Dermis microvascular lymphatic vessel endothelial cell (primary cell): ENCODE measurements at regions not wholly inside any gene's neighbourhood (a gene's known extent, or its start where the extent isn't known, plus 50 kb on each side); places are given as distances from the start of the nearest gene placed in this dataset.
"Not testable (repeated sequence)": the region's sequence is repeated elsewhere in the genome, so short reads cannot be mapped to it uniquely, and the experiment has no call there.

Source experiments
- DNase-seq, 2 donors: peaks; one replicate each; pipeline versions ENCODE4 v3.0.0 to v3.0.0-alpha.2; 2010; ENCODE audit warnings: low read depth in 2 of 2

- no peak for DNase-seq
Observed at GRCh38 chr3:182397164-182397563, 396.1 kb upstream of the ATP11B start.

DNA sequence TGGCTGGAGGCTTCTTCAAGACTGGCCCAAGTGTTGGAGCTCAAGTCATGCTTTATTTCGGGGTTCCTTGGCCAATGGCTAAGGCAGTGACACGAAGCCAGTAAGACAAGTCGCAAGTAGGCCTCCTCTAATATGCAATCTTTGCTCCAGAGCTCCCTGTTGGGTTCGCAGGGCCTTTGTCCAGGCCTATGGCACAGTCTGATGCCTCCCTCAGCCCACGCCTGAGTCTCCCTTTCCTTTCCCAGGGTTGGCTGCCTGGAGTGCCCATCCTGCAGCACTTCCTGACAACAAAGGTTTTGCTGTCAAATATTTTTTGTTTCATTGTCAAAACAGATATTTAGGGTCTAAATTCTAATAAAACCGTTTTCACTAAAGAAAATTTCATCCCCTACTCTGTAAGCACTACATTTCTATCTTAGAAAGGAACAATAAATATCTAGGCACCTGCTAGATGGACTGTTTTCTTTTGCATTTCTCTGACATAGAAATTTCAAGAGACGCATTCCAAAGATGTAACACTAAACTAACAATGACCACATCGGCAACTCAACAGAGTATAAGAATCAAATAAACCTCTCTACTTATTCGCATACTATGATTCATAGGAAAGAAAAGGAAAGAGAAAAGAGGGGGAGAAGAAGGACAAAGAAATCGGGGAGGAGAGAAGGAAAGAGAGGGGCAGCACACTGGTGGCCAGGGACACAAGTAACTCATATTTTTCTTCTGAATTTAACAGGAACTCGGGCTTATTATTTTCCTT is 393.1 kb upstream of the ATP11B start:
- no peak for DNase-seq

DNA sequence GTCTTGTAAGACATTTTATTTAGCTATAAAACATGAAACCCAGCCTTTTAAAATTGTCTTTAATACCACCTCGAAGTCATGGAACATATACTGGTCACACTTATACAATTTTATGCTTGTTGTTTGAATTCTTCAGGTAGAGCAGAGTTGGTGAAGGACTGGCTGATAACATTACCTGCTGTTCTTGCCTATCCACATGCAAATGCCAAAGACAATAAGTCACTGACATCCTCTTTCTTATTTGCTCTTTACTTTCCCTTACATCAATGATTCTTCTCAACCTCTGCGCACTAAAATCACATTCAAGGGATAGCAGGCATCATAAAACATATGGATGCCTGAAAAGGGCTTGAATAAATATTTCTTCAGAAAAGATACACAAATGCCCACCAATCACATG is 392.5 kb upstream of the ATP11B start:
- DNase-seq, result no peak

- DNase-seq, result no peak
Observed at GRCh38 chr3:182404031-182404430, 389.3 kb upstream of the ATP11B start.

- DNase-seq, result no peak
Observed at GRCh38 chr3:182405759-182406158, 387.5 kb upstream of the ATP11B start.

GRCh38 chr3:182406786-182407185 is 386.5 kb upstream of the ATP11B start:
- no peak for DNase-seq

GRCh38 chr3:182410051-182410450 is 383.3 kb upstream of the ATP11B start:
- DNase-seq, result no peak

DNA sequence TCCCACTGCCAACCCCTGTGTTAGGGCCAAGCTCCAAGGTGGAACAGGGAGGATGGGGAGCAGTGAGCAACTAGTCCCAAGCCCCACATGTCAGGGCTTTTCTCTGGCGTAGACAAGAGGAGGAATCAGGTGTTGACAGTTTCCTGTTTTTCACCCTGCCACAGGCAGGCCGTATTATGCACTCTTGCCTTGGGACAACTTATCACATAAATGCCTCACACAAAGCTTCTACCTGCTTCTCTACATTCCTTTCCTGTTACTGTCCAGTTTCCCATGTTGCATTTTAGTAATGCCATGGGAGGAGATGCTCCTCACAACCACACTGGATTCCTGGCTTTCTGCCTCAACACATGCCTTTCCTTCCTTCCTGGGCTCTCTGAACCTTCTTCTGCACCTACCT is 381.2 kb upstream of the ATP11B start:
- no peak for DNase-seq

DNA sequence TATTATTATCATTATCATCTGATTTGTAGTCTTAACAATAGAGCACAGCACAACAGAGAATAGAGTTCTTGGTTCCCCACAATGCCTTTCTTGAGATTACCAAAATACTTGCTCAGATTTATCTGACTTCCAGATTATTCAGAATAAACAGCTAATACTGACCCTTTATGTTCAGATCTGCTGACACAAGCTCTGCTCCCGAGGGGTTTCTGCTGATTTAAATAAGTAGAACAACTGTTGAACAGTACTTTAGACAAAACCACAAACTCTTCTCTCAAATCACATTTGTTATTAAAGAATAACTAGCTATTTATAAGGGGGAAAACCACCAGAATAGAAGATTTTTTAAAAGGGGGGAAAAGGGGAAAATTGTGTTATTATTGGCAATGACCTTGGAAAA is 380.2 kb upstream of the ATP11B start:
- DNase-seq, result no peak

- DNase-seq, result no peak
Observed at GRCh38 chr3:182413682-182414081, 379.6 kb upstream of the ATP11B start.

DNA sequence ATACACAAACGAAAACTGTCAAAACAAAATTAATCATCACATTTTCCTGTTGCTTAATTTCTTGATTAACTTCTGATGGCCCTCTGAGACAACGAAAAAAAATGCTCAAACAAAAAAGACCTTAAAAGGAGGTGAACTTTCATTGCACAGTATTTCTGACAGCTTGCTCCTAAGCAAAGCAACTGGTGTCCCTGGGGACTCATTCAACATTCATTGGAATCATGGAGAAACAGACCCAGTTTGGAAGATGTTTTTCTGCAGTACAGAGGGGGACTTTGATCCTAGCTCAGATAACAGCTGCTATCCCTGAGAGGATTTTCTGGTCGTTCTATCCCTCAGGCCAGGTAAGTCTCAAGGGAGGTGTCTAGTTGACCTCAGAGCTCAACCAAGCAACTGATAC is 378.7 kb upstream of the ATP11B start:
- DNase-seq, result no peak

DNA sequence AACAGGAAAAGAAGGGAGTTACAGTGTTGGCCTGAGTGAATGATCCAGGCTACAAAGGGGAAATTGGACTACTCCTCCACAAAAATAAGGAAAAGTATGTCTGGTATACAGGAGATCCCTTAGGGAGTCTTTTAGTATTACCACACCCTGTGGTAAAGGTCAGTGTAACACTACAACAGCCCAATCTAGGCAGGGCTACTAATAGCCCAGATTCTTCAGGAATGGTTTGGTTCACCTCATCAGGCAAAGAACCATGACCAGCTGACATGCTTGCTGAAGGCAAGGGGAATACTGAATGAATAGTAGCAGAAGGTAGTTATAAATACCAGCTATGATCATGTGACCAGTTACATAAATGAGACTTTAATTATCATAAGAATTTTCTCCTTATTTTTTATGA is 372.6 kb upstream of the ATP11B start:
- no peak for DNase-seq

- DNase-seq, result no peak
Observed at GRCh38 chr3:182424006-182424405, 369.3 kb upstream of the ATP11B start.

DNA sequence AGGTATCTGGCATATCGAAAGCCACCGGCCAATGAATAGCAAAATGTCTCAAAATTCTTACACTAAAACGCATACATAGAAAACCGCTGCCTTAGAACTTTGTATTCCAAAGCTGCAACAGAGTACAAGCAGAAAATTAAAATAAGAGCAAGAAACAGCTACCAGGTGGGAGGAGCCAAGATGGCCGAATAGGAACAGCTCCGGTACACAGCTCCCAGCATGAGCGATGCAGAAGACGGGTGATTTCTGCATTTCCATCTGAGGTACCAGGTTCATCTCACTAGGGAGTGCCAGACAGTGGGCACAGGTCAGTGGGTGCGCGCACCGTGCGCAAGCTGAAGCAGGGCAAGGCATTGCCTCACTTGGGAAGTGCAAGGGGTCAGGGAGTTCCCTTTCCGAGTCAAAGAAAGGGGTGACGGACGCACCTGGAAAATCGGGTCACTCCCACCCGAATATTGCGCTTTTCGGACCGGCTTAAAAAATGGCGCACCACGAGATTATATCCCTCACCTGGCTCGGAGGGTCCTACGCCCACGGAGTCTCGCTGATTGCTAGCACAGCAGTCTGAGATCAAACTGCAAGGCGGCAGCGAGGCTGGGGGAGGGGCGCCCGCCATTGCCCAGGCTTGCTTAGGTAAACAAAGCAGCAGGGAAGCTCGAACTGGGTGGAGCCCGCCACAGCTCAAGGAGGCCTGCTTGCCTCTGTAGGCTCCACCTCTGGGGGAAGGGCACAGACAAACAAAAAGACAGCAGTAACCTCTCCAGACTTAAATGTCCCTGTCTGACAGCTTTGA is 367.2 kb upstream of the ATP11B start:
- not testable (repeated sequence) for DNase-seq

GRCh38 chr3:182431972-182432371 is 361.3 kb upstream of the ATP11B start:
- DNase-seq, result not testable (repeated sequence)

DNA sequence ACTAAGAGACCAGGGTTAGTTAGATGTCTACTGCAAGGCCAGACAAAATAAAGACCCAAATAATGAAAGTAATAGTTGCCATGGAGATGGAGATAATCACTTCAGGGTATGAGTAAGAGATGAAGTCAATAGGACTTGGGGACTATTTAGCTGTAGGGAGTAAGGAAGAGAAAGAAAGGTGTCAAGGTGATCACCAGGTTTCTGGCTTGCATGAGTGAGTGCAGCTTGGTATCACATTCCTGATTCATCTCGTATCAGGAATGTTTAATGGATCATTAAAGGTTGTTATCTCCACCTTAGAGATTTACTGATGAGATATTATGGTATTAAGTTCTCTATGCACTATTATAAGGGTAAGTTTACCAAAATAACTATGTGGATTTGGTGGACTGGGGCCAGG is 357.4 kb upstream of the ATP11B start:
- no peak for DNase-seq

- DNase-seq, result no peak
Observed at GRCh38 chr3:182436547-182436946, 356.8 kb upstream of the ATP11B start.

- DNase-seq, result no peak
Observed at GRCh38 chr3:182438398-182438797, 354.9 kb upstream of the ATP11B start.

DNA sequence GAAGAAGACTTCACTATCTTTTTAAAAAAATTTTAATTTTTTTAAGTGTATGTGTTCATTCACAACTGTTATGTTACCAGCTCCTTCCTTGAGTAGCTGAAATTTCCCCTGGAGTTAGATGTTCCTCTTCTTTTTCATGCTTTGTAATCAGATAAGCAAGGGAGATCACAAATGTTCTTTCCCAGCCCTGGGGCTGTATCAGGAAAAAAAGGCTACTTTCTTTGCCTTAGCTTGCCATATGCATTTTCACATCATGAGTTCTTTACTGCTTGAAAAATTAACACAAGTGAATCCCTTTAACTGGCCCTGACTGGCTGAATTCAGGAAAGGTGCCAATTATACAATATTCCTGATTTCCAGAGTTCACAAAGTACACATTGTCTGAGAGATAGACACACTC is 353.2 kb upstream of the ATP11B start:
- no peak for DNase-seq

- DNase-seq, result no peak
Observed at GRCh38 chr3:182445576-182445975, 347.7 kb upstream of the ATP11B start.

- no peak for DNase-seq
Observed at GRCh38 chr3:182450942-182451787, 342.1 kb upstream of the ATP11B start.

DNA sequence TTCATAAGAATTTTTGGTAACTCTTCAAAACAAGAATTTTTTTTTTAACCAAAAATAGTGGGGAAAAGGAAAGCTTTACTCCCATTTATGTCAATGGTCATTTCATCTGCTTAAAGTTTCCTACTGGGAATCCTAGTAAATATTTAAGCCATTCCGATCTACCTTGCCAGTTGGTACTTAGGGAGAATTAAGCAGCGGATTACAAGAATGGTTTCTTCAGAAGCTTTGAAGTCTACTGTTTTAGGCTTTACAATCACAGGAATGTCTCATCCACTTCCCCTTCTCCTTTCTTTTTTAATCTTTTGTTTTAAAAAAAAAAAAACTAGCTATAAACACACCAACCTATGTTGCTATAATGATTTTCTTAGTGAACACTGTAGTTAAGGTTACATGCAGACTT is 341.4 kb upstream of the ATP11B start:
- DNase-seq, result no peak
